Liver (tissue), 3 donors: ENCODE measurements at regions not wholly inside any gene's neighbourhood (a gene's known extent, or its start where the extent isn't known, plus 50 kb on each side); places are given as distances from the start of the nearest gene placed in this dataset.

Source experiments
- ATF3 ChIP-seq: IDR thresholded peaks from 2 replicates; pipeline ENCODE4 v1.6.1; 2016; ENCODE audit warnings: antibody characterized with exemption
- CTCF ChIP-seq: fragments of 150-350 bp; IDR thresholded peaks from 2 replicates; pipeline ENCODE4 v1.5.1; 2017; ENCODE audit warnings: improper control_type of control experiment, low read depth, low read length; ENCODE audit not compliant: missing input control
- EGR1 ChIP-seq, 2 donors: IDR thresholded peaks; 2 replicates each; pipeline ENCODE4 v1.6.1; 2016 to 2018; ENCODE audit warnings: antibody characterized with exemption in 2 of 2, low read depth in 2 of 2
- FOXA1 ChIP-seq: IDR thresholded peaks from 2 replicates; pipeline ENCODE4 v1.6.1; 2016; ENCODE audit warnings: antibody characterized with exemption
- GABPA ChIP-seq, 2 donors: IDR thresholded peaks in 1 of 2; conservative IDR thresholded peaks in 1 of 2; 2 replicates each; pipeline ENCODE4 v1.6.1; 2016; ENCODE audit warnings: antibody characterized with exemption in 2 of 2, mild to moderate bottlenecking in 1 of 2, moderate library complexity in 1 of 2
- HNF4G ChIP-seq: IDR thresholded peaks from 2 replicates; pipeline ENCODE4 v1.6.1; 2016; ENCODE audit warnings: antibody characterized with exemption
- JUND ChIP-seq, 2 donors: IDR thresholded peaks; 2 replicates each; pipeline ENCODE4 v1.6.1; 2016; ENCODE audit warnings: antibody characterized with exemption in 2 of 2
- MAX ChIP-seq: IDR thresholded peaks from 2 replicates; pipeline ENCODE4 v1.6.1; 2016; ENCODE audit warnings: antibody characterized with exemption
- RAD21 ChIP-seq, 2 donors: IDR thresholded peaks; 2 replicates each; pipeline ENCODE4 v1.6.1; 2016; ENCODE audit warnings: antibody characterized with exemption in 2 of 2, mild to moderate bottlenecking in 2 of 2
- REST ChIP-seq: IDR thresholded peaks from 2 replicates; pipeline ENCODE4 v1.6.1; 2016; ENCODE audit warnings: antibody characterized with exemption, mild to moderate bottlenecking
- SP1 ChIP-seq: IDR thresholded peaks from 2 replicates; pipeline ENCODE4 v1.6.1; 2018; ENCODE audit warnings: antibody characterized with exemption, mild to moderate bottlenecking
- TAF1 ChIP-seq: conservative IDR thresholded peaks from 2 replicates; pipeline ENCODE4 v1.6.1; 2016; ENCODE audit warnings: antibody characterized with exemption, mild to moderate bottlenecking
- ZBTB33 ChIP-seq: IDR thresholded peaks from 2 replicates; pipeline ENCODE4 v1.6.1; 2016; ENCODE audit warnings: antibody characterized with exemption
- donor health status: healthy.
- donor health status: healthy.

- TF ChIP-seq RAD21 (IDR thresholded peaks at IDR 0.05) (no peak), FOXA1 (no peak), REST (no peak), CTCF (no peak), MAX (no peak), SP1 (no peak), ZBTB33 (no peak), EGR1 (IDR thresholded peaks at IDR 0.05; ENCODE audit: low read depth in 2 of 2) (no peak), GABPA (IDR thresholded peaks at IDR 0.05 in 1 of 2, conservative IDR thresholded peaks at IDR 0.05 in 1 of 2) (no peak), ATF3 (no peak), TAF1 (no peak), HNF4G (no peak), JUND (IDR thresholded peaks at IDR 0.05) (no peak)
Measured at GRCh38 chr1:101497881-101498559, 261.2 kb downstream of the S1PR1 start.
